ENCODE measurements at regions not wholly inside any gene's neighbourhood (a gene's known extent, or its start where the extent isn't known, plus 50 kb on each side); places are given as distances from the start of the nearest gene placed in this dataset.

- TF ChIP-seq FOXP2 (optimal IDR thresholded peaks at IDR 0.05; ENCODE audit: borderline replicate concordance, extremely low read depth, extremely low read length, insufficient read depth): no peak
- no peak for TF ChIP-seq POLR2AphosphoS5 (IDR thresholded peaks at IDR 0.05; ENCODE audit: low read depth, low read length)
- TF ChIP-seq, protein P1, sequence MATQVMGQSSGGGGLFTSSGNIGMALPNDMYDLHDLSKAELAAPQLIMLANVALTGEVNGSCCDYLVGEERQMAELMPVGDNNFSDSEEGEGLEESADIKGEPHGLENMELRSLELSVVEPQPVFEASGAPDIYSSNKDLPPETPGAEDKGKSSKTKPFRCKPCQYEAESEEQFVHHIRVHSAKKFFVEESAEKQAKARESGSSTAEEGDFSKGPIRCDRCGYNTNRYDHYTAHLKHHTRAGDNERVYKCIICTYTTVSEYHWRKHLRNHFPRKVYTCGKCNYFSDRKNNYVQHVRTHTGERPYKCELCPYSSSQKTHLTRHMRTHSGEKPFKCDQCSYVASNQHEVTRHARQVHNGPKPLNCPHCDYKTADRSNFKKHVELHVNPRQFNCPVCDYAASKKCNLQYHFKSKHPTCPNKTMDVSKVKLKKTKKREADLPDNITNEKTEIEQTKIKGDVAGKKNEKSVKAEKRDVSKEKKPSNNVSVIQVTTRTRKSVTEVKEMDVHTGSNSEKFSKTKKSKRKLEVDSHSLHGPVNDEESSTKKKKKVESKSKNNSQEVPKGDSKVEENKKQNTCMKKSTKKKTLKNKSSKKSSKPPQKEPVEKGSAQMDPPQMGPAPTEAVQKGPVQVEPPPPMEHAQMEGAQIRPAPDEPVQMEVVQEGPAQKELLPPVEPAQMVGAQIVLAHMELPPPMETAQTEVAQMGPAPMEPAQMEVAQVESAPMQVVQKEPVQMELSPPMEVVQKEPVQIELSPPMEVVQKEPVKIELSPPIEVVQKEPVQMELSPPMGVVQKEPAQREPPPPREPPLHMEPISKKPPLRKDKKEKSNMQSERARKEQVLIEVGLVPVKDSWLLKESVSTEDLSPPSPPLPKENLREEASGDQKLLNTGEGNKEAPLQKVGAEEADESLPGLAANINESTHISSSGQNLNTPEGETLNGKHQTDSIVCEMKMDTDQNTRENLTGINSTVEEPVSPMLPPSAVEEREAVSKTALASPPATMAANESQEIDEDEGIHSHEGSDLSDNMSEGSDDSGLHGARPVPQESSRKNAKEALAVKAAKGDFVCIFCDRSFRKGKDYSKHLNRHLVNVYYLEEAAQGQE (IDR thresholded peaks at IDR 0.05; ENCODE audit: insufficient read depth in 1 of 2, low read depth in 2 of 2, low read length in 2 of 2): no peak
- no peak for TF ChIP-seq SIN3A (IDR thresholded peaks at IDR 0.05; ENCODE audit: borderline replicate concordance, insufficient read depth, low read length)
Observed at GRCh38 chr2:8259841-8260178, 422.0 kb upstream of the ID2 start.

DNA sequence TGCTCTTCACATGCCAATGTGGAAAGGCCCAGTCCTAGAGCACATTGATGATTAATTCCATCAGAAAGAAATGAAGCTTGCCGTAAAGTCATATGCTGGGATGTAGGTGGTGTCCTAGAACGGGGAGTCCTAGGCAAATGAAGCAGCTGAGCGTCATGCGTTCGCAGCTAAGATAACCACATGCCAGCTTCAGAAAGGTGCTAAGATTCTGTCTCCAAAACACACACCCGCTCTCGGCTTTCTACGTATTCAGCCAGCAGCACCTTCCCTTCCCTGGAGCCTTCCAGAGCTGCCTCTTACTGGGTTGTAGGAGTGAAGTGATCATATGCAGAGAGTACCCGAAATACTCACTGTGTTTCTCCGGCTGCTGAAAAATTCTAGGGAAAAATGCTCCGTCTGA, 421.6 kb upstream of the ID2 start:
- no peak for TF ChIP-seq TAF1 (IDR thresholded peaks at IDR 0.05; ENCODE audit: borderline replicate concordance, insufficient read depth, low read length)
- TF ChIP-seq POLR2AphosphoS5 (IDR thresholded peaks at IDR 0.05; ENCODE audit: low read depth, low read length): no peak
- TF ChIP-seq, protein P1 (IDR thresholded peaks at IDR 0.05; ENCODE audit: insufficient read depth in 1 of 2, low read depth in 2 of 2, low read length in 2 of 2): no peak
- TF ChIP-seq FOXP2 (optimal IDR thresholded peaks at IDR 0.05; ENCODE audit: borderline replicate concordance, extremely low read depth, extremely low read length, insufficient read depth): no peak
- TF ChIP-seq SIN3A (IDR thresholded peaks at IDR 0.05; ENCODE audit: borderline replicate concordance, insufficient read depth, low read length): no peak

- TF ChIP-seq, protein P1 (IDR thresholded peaks at IDR 0.05; ENCODE audit: insufficient read depth in 1 of 2, low read depth in 2 of 2, low read length in 2 of 2): no peak
- TF ChIP-seq POLR2AphosphoS5 (IDR thresholded peaks at IDR 0.05; ENCODE audit: low read depth, low read length) (no peak), SIN3A (IDR thresholded peaks at IDR 0.05; ENCODE audit: borderline replicate concordance, insufficient read depth, low read length) (no peak), TAF1 (IDR thresholded peaks at IDR 0.05; ENCODE audit: borderline replicate concordance, insufficient read depth, low read length) (no peak), FOXP2 (optimal IDR thresholded peaks at IDR 0.05; ENCODE audit: borderline replicate concordance, extremely low read depth, extremely low read length, insufficient read depth) (no peak)
Observed at GRCh38 chr2:8263901-8264300, 418.0 kb upstream of the ID2 start.

DNA sequence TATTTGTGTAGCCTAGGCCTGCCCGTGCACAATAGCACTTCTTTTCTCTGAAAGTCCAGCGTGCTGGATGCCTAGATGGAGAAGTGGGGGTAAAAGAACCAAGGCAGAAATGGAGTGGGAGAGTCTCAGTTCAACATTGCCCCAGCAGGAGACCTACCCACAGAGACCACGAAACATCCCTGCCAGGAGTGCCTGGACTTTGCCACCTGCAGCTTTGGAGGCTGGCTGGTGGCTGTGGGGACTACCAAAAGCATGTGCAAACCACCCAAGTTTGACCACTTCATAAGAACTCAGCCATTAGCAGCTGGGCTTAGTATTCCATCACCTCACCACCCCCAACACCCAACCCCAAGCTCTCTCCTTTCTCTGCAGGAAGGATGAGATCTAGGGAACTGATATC, 416.9 kb upstream of the ID2 start:
- no peak for TF ChIP-seq POLR2AphosphoS5 (IDR thresholded peaks at IDR 0.05; ENCODE audit: low read depth, low read length)
- TF ChIP-seq SIN3A (IDR thresholded peaks at IDR 0.05; ENCODE audit: borderline replicate concordance, insufficient read depth, low read length): no peak
- TF ChIP-seq TAF1 (IDR thresholded peaks at IDR 0.05; ENCODE audit: borderline replicate concordance, insufficient read depth, low read length): no peak
- TF ChIP-seq, protein P1 (IDR thresholded peaks at IDR 0.05; ENCODE audit: insufficient read depth in 1 of 2, low read depth in 2 of 2, low read length in 2 of 2): no peak
- no peak for TF ChIP-seq FOXP2 (optimal IDR thresholded peaks at IDR 0.05; ENCODE audit: borderline replicate concordance, extremely low read depth, extremely low read length, insufficient read depth)
